Islet precursor cell (in vitro differentiated cells): ENCODE measurements at regions not wholly inside any gene's neighbourhood (a gene's known extent, or its start where the extent isn't known, plus 50 kb on each side); places are given as distances from the start of the nearest gene placed in this dataset.

Experiments
- DNase-seq: peaks from one replicate; pipeline ENCODE4 v3.0.0-alpha.2; 2018

DNA sequence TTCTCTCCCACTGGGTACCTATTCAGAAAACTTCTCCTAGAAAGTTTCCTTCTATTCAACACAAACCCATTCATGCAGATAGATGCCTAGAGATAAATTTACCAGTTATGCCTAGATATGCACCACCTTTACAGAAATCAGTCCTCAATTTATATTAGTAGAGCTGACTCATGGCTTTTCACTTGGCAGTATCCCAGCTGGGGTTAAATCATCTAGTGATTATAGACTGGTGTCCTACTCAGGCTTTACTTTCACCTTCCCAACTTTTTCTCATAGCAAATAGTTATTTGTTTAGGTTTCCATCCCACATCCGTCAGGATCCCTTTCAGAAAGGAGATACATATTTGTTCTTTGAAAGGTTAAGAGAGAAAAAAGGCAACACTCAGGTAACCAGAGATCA, 124.5 kb downstream of the AQP4 start:
- DNase-seq = no peak

GRCh38 chr18:26740396-26740795, 125.1 kb downstream of the AQP4 start:
- no peak for DNase-seq

DNA sequence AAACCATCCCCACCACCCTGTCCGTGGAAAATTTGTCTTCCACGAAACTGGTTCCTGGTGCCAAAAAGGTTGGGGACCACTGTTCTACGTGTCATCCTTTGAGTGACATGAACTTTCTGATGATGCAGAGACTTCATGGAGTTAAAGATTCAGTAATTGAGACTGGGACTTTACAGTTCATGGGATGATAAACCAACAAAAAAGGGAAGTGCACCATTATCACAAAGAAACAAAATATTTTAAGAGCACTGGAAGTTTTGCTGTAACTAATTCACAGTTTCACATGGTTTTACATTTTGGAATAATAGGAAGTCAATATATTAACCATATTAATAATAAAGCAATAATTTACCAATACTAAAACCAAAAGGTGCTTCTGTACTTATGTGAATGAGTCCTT, 126.8 kb downstream of the AQP4 start:
- no peak for DNase-seq

- no peak for DNase-seq
Observed at GRCh38 chr18:26736301-26736700, 129.2 kb downstream of the AQP4 start.

DNA sequence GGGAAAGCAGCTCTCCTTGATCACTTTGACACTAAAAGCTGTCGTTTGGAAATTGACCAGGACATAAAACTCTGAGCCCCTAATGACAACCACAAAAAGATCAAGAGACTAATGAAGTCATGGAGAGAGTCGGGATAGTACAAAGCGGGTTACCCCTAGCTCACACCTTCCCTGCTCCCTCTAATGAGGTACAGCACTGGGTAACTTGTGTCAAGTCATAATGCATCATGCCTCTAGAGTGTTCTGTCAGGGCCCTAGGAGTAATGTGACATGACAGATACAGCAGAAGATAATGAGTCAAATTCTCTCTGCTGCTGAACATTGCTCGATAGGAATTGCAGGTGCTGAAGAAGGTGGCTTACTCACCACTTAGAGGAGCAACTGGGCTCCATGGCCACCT, 130.7 kb downstream of the AQP4 start:
- DNase-seq = no peak

DNA sequence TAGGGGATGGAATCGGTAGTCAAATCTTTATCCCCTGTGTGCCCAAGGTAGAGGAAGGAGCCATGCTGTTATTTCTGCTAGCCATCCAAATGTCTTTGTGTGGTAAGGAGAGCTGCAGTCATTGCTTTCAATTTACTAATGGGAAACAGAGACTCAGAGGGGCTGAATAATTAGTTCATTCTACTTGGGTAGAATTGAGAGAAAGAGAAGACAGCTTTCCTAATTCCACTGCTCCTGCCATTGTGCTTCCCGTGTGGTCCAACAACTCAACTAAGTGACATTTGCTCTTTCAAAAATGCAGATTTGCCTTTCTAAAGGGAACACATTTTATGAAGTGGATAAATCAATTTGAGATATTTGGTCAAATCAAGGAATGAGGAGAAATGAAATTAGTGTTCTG, 136.1 kb downstream of the AQP4 start:
- no peak for DNase-seq

GRCh38 chr18:26729008-26729407, 136.5 kb downstream of the AQP4 start:
- DNase-seq = no peak

DNA sequence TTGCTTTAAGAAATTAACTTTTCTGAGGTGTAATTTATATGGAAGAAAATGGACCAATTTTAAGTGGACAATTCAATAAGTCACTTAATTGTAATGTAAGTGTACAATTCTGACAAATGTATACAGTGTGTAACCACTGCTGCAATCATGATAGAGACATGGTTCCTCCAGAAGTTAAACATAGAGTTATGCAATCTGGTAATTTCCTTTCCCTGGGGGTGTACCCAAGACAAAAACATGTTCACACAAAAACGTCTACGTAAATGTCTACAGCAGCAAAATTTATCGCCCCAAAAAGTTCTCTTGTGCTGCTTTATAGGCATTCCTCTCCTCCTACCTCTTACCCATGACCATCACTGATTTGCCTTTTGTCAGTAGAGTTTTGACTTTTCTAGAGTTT, 141.5 kb downstream of the AQP4 start:
- DNase-seq = no peak

- no peak for DNase-seq
Observed at GRCh38 chr18:26722565-26722931, 143.0 kb downstream of the AQP4 start.

GRCh38 chr18:26721854-26722564, 143.5 kb downstream of the AQP4 start:
- no peak for DNase-seq

GRCh38 chr18:26719896-26720295, 145.6 kb downstream of the AQP4 start:
- no peak for DNase-seq

- DNase-seq = no peak
Observed at GRCh38 chr18:26717123-26717719, 148.3 kb downstream of the AQP4 start.

DNA sequence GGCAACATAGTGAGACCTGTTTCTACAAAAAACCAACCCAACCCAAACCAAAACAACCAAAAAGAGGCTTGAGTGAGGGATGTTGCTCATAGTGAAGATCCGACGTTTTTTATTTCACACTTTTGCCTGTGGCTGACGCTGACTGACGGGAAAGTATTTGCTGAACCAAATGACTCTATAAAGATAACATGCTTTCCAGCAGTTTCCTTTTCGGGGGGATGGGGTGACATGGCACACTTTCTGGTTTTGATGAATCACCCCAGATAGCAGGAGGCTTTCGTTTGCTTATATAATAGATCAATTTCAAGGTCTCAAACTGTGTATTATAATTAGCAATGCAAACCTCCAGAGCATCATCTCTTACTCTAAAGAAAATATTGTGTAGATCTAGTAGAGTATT, 150.8 kb downstream of the AQP4 start:
- no peak for DNase-seq

- no peak for DNase-seq
Observed at GRCh38 chr18:26711756-26712155, 153.8 kb downstream of the AQP4 start.

- DNase-seq = no peak
Observed at GRCh38 chr18:26710470-26711096, 154.9 kb downstream of the AQP4 start.

GRCh38 chr18:26709897-26710296, 155.6 kb downstream of the AQP4 start:
- no peak for DNase-seq

DNA sequence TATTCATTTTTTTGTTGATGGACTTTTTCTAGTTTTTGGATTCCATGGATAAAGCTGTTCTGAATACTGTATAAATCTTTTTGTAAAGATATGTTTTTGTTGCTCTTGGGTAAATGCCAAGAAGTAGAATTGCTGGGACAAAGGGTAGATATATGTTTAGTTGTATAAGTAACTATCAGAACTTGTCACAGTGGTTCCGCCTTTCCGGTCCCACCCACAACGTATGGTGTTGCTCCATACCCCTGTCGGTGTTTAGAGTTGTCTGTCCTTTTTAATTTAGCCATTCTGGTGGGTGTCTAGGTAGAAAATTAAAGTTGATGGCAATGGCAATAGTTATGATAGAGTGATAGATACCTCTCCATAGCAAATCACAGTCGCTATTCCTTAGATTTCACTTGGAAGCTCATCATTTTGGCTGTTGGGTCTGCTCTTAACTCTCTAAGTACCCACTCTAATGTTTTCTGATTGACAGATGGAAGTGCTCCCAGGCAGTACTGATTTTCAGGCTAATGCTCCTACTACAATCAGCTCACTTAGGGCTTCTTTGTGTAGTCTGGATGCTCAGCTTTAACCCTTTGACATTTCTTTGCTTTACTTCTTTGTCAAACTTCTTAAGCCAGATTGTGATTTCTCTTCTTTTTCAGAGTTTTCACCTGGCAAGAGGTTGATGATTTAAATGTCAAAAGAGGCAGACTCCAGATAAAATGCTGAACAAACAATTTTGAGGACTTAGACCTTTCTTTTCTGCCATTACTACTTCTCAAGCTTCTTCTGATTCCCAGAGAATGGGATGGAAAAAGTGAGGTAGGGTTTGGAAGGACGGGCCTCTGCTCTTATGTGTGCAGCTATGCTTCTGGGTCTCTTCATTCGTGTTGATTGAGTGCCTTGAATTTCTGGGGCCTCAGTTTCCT, 156.4 kb downstream of the AQP4 start:
- DNase-seq = no peak

GRCh38 chr18:26706911-26707351, 158.6 kb downstream of the AQP4 start:
- no peak for DNase-seq

DNA sequence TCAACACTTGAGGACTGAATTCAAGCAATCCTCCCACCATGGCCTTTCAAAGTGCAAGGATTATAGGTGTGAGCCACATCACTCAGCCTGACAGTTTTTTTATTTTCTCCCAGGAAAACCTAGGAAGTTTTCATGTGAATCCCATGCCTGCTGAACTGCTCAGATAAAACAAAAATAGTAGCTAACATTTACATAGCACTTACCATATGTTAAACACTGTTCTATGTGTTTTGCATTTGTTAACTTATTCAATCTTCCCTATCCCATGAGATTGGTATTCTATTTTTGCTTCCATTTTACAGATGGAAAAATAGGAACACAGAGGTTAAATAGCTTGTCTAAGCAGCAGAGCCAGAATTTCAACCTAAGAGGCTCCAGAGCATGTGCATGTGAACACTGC, 157.4 kb upstream of the KCTD1 start:
- DNase-seq = no peak

- no peak for DNase-seq
Observed at GRCh38 chr18:26703170-26703930, 155.0 kb upstream of the KCTD1 start.

GRCh38 chr18:26702086-26702485, 153.7 kb upstream of the KCTD1 start:
- no peak for DNase-seq

GRCh38 chr18:26700728-26701127, 152.4 kb upstream of the KCTD1 start:
- DNase-seq = no peak

DNA sequence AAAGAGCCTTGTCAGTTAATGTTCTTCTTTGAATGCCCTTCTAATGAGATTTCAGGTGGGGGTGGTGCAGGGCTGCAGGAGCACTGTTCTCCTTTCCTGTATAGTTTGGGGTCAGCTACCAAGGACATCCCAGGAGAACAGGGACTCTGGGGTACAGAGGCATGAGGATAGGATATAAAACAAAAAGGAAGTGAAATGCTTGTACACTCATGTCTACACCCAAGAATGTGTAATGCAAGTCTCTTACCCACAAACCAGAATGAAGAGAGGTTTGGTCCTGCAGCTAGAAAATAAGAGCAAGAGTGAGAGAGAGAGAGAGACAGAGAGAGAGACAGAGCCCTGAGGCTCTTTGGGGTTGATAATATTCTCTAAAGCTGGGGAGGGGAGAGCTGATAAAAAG, 151.8 kb upstream of the KCTD1 start:
- DNase-seq = no peak
